SK-N-SH (cell line): ENCODE measurements at regions not wholly inside any gene's neighbourhood (a gene's known extent, or its start where the extent isn't known, plus 50 kb on each side); places are given as distances from the start of the nearest gene placed in this dataset.

Source experiments
- CTCF ChIA-PET: fragments of 300-600, 350-600 bp; formaldehyde crosslinking; extraction: SDS; loops from one replicate; lab custom pipeline; 2021; lab: Yijun Ruan, JAX
- POLR2A ChIA-PET: fragments of 350-600 bp; sonication (Branson Sonifier 250); formaldehyde crosslinking; extraction: SDS; loops from one replicate; lab custom pipeline; 2020; ENCODE audit warnings: antibody characterized with exemption, inconsistent platforms; lab: Yijun Ruan, JAX
- DNase-seq: peaks from one replicate; pipeline ENCODE4 v3.0.0; 2012
- H2AFZ ChIP-seq: fragments of 200-600 bp; sonication (generic); 2 replicates; pipeline ENCODE4 v1.8.1; 2016; ENCODE audit warnings: antibody characterized with exemption, mild to moderate bottlenecking, low read depth
- H3F3A ChIP-seq: fragments of 200-600 bp; sonication (generic); replicated peaks from 2 replicates; pipeline ENCODE3; 2016; ENCODE audit warnings: antibody characterized with exemption, mild to moderate bottlenecking; ENCODE audit not compliant: insufficient read depth
- H3K27ac ChIP-seq, 2 experiments: fragments of 200-500 bp in 1 of 2; fragments of 200-600 bp in 1 of 2; sonication (Bioruptor generic) in 1 of 2; sonication (generic), shearing (Covaris generic) in 1 of 2; 2 replicates each; pipeline versions ENCODE4 v1.5.1 to v1.6.1; 2014 to 2016; ENCODE audit warnings: low read depth in 2 of 2, inconsistent platforms in 1 of 2, low read length in 1 of 2, mild to moderate bottlenecking in 1 of 2, mixed read lengths in 1 of 2
- H3K27me3 ChIP-seq: fragments of 200-600 bp; sonication (generic), shearing (Covaris generic); 2 replicates; pipeline ENCODE4 v1.6.1; 2016; ENCODE audit warnings: mixed run types; ENCODE audit not compliant: insufficient read depth
- H3K36me3 ChIP-seq, 2 experiments: fragments of 200-500 bp in 1 of 2; fragments of 200-600 bp in 1 of 2; sonication (Bioruptor generic) in 1 of 2; sonication (generic) in 1 of 2; replicated peaks in 1 of 2; 2 replicates each; pipeline versions ENCODE3 to v1.5.1; 2014 to 2016; ENCODE audit warnings: low read length in 1 of 2, mild to moderate bottlenecking in 1 of 2; ENCODE audit not compliant: insufficient read depth in 2 of 2, control insufficient read depth in 1 of 2
- H3K4me1 ChIP-seq, 2 experiments: fragments of 200-500 bp in 1 of 2; fragments of 200-600 bp in 1 of 2; sonication (Bioruptor generic) in 1 of 2; sonication (generic), shearing (Covaris generic) in 1 of 2; 2 replicates each; pipeline versions ENCODE4 v1.5.1 to v1.6.1; 2014 to 2016; ENCODE audit warnings: low read depth in 1 of 2, low read length in 1 of 2, mixed run types in 1 of 2; ENCODE audit not compliant: insufficient read depth in 2 of 2, control insufficient read depth in 1 of 2
- H3K4me2 ChIP-seq: fragments of 200-600 bp; sonication (generic), shearing (Covaris generic); 2 replicates; pipeline ENCODE4 v1.6.1; 2017; ENCODE audit warnings: mixed run types
- H3K4me3 ChIP-seq, 2 experiments: fragments of 200-500 bp in 1 of 2; fragments of 200-600 bp in 1 of 2; sonication (Bioruptor generic) in 1 of 2; sonication (generic), shearing (Covaris generic) in 1 of 2; 2 replicates each; pipeline versions ENCODE4 v1.5.1 to v1.8.1; 2014 to 2016; ENCODE audit warnings: low read depth in 2 of 2, inconsistent platforms in 1 of 2, low read length in 1 of 2, mild to moderate bottlenecking in 1 of 2, mixed read lengths in 1 of 2, moderate library complexity in 1 of 2
- H3K79me2 ChIP-seq: fragments of 200-600 bp; sonication (generic); 2 replicates; pipeline ENCODE4 v1.8.1; 2017; ENCODE audit warnings: mild to moderate bottlenecking; ENCODE audit not compliant: insufficient read depth
- H3K9ac ChIP-seq: fragments of 200-600 bp; sonication (generic); 2 replicates; pipeline ENCODE4 v1.6.1; 2017; ENCODE audit warnings: mixed run types
- H3K9me2 ChIP-seq: fragments of 200-600 bp; sonication (generic); 2 replicates; pipeline ENCODE4 v1.6.1; 2017; ENCODE audit warnings: mixed run types
- H3K9me3 ChIP-seq: fragments of 200-600 bp; sonication (generic); 2 replicates; pipeline ENCODE4 v1.6.1; 2017; ENCODE audit warnings: mixed run types, mild to moderate bottlenecking, moderate library complexity
- H4K20me1 ChIP-seq: fragments of 200-600 bp; sonication (generic); 2 replicates; pipeline ENCODE4 v1.6.1; 2017; ENCODE audit warnings: mild to moderate bottlenecking, mixed run types; ENCODE audit not compliant: insufficient read depth
- CHD2 ChIP-seq: fragments of 150-350 bp; IDR thresholded peaks from 2 replicates; pipeline ENCODE4 v1.6.1; 2018; ENCODE audit warnings: low read length; ENCODE audit not compliant: partially characterized antibody
- EP300 ChIP-seq, 2 experiments: IDR thresholded peaks; 2 replicates each; pipeline versions ENCODE4 v1.4.0 to v1.6.1; 2012; ENCODE audit warnings: borderline replicate concordance in 1 of 2, low read depth in 1 of 2, low read length in 1 of 2
- FOXJ3 ChIP-seq: sonication (generic); formaldehyde crosslinking; IDR thresholded peaks from 2 replicates; pipeline ENCODE4 v1.5.1; 2020; ENCODE audit warnings: mild to moderate bottlenecking, missing genetic modification reagents
- FOXM1 ChIP-seq: IDR thresholded peaks from 2 replicates; pipeline ENCODE4 v1.4.0; 2012; ENCODE audit warnings: low read depth, mild to moderate bottlenecking
- GATA2 ChIP-seq: sonication (generic); formaldehyde crosslinking; IDR thresholded peaks from 2 replicates; pipeline ENCODE4 v1.5.0; 2020; ENCODE audit warnings: mild to moderate bottlenecking, missing genetic modification reagents
- IRF3 ChIP-seq: fragments of 150-350 bp; IDR thresholded peaks from 2 replicates; pipeline ENCODE4 v1.6.1; 2016; ENCODE audit warnings: mild to moderate bottlenecking, low read depth, low read length
- JUND ChIP-seq: IDR thresholded peaks from 2 replicates; pipeline ENCODE4 v1.4.0; 2012
- MAX ChIP-seq: IDR thresholded peaks from 2 replicates; pipeline ENCODE4 v1.4.0; 2012; ENCODE audit warnings: low read depth
- MXI1 ChIP-seq: IDR thresholded peaks from 2 replicates; pipeline ENCODE4 v1.6.1; 2012; ENCODE audit warnings: mild to moderate bottlenecking, low read depth, low read length, improper control_type of control experiment
- NFIC ChIP-seq: IDR thresholded peaks from 2 replicates; pipeline ENCODE4 v1.4.0; 2012; ENCODE audit warnings: borderline replicate concordance
- POLR2AphosphoS5 ChIP-seq: IDR thresholded peaks from 2 replicates; pipeline ENCODE4 v1.6.1; 2012; ENCODE audit warnings: low read depth, low read length
- RCOR1 ChIP-seq: fragments of 150-350 bp; IDR thresholded peaks from 2 replicates; pipeline ENCODE4 v1.6.1; 2017; ENCODE audit warnings: antibody characterized with exemption, low read length
- REST ChIP-seq: IDR thresholded peaks from 2 replicates; pipeline ENCODE4 v1.6.1; 2012; ENCODE audit warnings: mild to moderate bottlenecking, low read depth, low read length, moderate library complexity
- SIN3A ChIP-seq: IDR thresholded peaks from 2 replicates; pipeline ENCODE4 v1.6.1; 2012; ENCODE audit warnings: low read depth, mild to moderate bottlenecking, low read length, moderate library complexity, borderline replicate concordance
- SMC3 ChIP-seq: IDR thresholded peaks from 2 replicates; pipeline ENCODE4 v1.6.1; 2012; ENCODE audit warnings: low read depth, low read length, improper control_type of control experiment
- TCF12 ChIP-seq: IDR thresholded peaks from 2 replicates; pipeline ENCODE4 v1.4.0; 2012
- TEAD4 ChIP-seq: IDR thresholded peaks from 2 replicates; pipeline ENCODE4 v1.4.0; 2012; ENCODE audit warnings: mild to moderate bottlenecking, borderline replicate concordance; ENCODE audit not compliant: insufficient read depth
- USF1 ChIP-seq: IDR thresholded peaks from 2 replicates; pipeline ENCODE4 v1.4.0; 2012; ENCODE audit warnings: low read depth, borderline replicate concordance
- USF2 ChIP-seq: fragments of 150-350 bp; IDR thresholded peaks from 2 replicates; pipeline ENCODE4 v1.6.1; 2017; ENCODE audit warnings: antibody characterized with exemption, low read length, low read depth, borderline replicate concordance
- ZBTB33 ChIP-seq: IDR thresholded peaks from 2 replicates; pipeline ENCODE4 v1.4.0; 2012; ENCODE audit warnings: low read depth, borderline replicate concordance
- WGBS: methylation state at CpG from one replicate; pipeline ENCODE4 v1.1.6; 2017; ENCODE audit warnings: low lambda C conversion rate; 5-methylcytosine and 5-hydroxymethylcytosine counted together

GRCh38 chr10:105406488-105406887 lies 765.4 kb downstream of the SORCS3 start:
- Histone ChIP-seq H3K79me2 (no peaks in the 10 kb centered on the region), H3K4me2 (no peak overlapping the region), H3K27me3 (no peaks in the 10 kb centered on the region), H3K27ac (no peak overlapping the region), H3K9ac (no peak overlapping the region), H4K20me1 (no peaks in the 10 kb centered on the region), H3K4me1 (no peaks in the 10 kb centered on the region), H3K9me2 (no peaks in the 10 kb centered on the region), H3K4me3 (no peak overlapping the region), H3K36me3 (no peaks in the 10 kb centered on the region), H3K9me3 (peaks cover 9% of the 10 kb centered on the region; the same call in 1 of the 2 replicates), H2AFZ (no peak overlapping the region), H3F3A (no peaks in the 10 kb centered on the region)
- DNase-seq, result no peak
- POLR2A ChIA-PET, result no interaction called here
- 7% methylated on average over 2 of the region's 2 CpGs for WGBS
- CTCF ChIA-PET, result no interaction called here
- no peak for TF ChIP-seq FOXM1

- Histone ChIP-seq H3K4me1 (peaks cover 0 to 6% of the 10 kb centered on the region in 2 experiments; a peak in 2 of 4 replicates), H2AFZ (no peak overlapping the region), H3K79me2 (no peaks in the 10 kb centered on the region), H3K27ac (peak overlapping the region in 1 of 2 experiments; percentile 70; a peak in 2 of 4 replicates), H3K4me2 (no peak overlapping the region), H3K9ac (no peak overlapping the region), H3K27me3 (no peaks in the 10 kb centered on the region), H3K9me2 (no peaks in the 10 kb centered on the region), H3K4me3 (no peak overlapping the region), H4K20me1 (no peaks in the 10 kb centered on the region), H3K9me3 (peaks cover 7% of the 10 kb centered on the region), H3F3A (no peaks in the 10 kb centered on the region), H3K36me3 (no peaks in the 10 kb centered on the region)
- DNase-seq, result peak; percentile 70
- ChIA-PET POLR2A (no interaction called here), CTCF (no interaction called here)
- 4% methylated on average over 4 of the region's 4 CpGs for WGBS
- TF ChIP-seq IRF3, result no peak
- no peak for TF ChIP-seq TCF12
- TF ChIP-seq USF1, result no peak
- no peak for TF ChIP-seq MAX
- no peak for TF ChIP-seq ZBTB33
- TF ChIP-seq SIN3A, result no peak
- no peak for TF ChIP-seq POLR2AphosphoS5
- TF ChIP-seq NFIC, result no peak
- peak; percentile 60 for TF ChIP-seq CHD2
- peak; percentile 70 for TF ChIP-seq GATA2 (CRISPR knock-in tag)
- TF ChIP-seq SMC3, result no peak
- TF ChIP-seq MXI1, result peak; percentile 78
- no peak for TF ChIP-seq USF2
- peak; percentile 72 for TF ChIP-seq FOXJ3 (CRISPR knock-in tag)
- TF ChIP-seq REST, result no peak
- no peak for TF ChIP-seq JUND
- peak; percentile 87 for TF ChIP-seq RCOR1
- TF ChIP-seq TEAD4, result no peak
- TF ChIP-seq EP300 (IDR thresholded peaks at IDR 0.05; ENCODE audit: borderline replicate concordance in 1 of 2, low read depth in 1 of 2, low read length in 1 of 2), result peak in 1 of 2 experiments; percentile 80; a peak in 2 of 4 replicates
Measured at GRCh38 chr10:105398202-105398601, 757.1 kb downstream of the SORCS3 start.
